ENCODE measurements at regions not wholly inside any gene's neighbourhood (a gene's known extent, or its start where the extent isn't known, plus 50 kb on each side); places are given as distances from the start of the nearest gene placed in this dataset.

DNA sequence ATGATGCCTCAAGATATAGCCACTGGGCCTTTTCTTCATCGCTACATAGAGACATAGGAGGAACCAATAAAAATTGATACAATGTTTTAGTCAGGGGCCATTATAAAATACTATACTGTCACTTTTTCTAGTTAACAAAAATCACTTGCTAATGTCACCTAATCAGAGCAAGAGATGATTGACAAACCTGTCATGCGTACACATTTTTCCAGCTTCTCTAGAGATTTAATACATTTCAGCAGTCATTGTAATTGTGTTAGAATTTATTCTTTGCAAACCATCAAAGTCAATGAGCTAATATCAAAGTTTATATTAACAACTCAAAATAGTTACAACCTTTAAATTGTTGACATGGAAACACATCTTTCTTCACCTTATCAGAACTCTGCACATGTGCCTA lies 513.6 kb upstream of the SEMA6A start:
- no peaks in the 10 kb centered on the region for H3K27me3 ChIP-seq
- H3K27ac ChIP-seq, result no peak overlapping the region
- no peak overlapping the region for H3K4me3 ChIP-seq
- H3K9me3 ChIP-seq, result no peaks in the 10 kb centered on the region
- intact Hi-C loops (cut with DNase I; ENCODE audit: low total_unique reads), result no loop called here
- DNase-seq, result no peak
- H3K4me1 ChIP-seq, result no peaks in the 10 kb centered on the region
- TF ChIP-seq POLR2AphosphoS5 (IDR thresholded peaks at IDR 0.05) (no peak), POLR2A (IDR thresholded peaks at IDR 0.05) (no peak), EP300 (IDR thresholded peaks at IDR 0.05) (no peak)
- TF ChIP-seq, protein P1, sequence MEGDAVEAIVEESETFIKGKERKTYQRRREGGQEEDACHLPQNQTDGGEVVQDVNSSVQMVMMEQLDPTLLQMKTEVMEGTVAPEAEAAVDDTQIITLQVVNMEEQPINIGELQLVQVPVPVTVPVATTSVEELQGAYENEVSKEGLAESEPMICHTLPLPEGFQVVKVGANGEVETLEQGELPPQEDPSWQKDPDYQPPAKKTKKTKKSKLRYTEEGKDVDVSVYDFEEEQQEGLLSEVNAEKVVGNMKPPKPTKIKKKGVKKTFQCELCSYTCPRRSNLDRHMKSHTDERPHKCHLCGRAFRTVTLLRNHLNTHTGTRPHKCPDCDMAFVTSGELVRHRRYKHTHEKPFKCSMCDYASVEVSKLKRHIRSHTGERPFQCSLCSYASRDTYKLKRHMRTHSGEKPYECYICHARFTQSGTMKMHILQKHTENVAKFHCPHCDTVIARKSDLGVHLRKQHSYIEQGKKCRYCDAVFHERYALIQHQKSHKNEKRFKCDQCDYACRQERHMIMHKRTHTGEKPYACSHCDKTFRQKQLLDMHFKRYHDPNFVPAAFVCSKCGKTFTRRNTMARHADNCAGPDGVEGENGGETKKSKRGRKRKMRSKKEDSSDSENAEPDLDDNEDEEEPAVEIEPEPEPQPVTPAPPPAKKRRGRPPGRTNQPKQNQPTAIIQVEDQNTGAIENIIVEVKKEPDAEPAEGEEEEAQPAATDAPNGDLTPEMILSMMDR (IDR thresholded peaks at IDR 0.05), result no peak
- 92 to 98% (median 95%) methylated on average over 2 of the region's 2 CpGs for WGBS, 5 donors
- no peaks in the 10 kb centered on the region for H3K36me3 ChIP-seq

DNA sequence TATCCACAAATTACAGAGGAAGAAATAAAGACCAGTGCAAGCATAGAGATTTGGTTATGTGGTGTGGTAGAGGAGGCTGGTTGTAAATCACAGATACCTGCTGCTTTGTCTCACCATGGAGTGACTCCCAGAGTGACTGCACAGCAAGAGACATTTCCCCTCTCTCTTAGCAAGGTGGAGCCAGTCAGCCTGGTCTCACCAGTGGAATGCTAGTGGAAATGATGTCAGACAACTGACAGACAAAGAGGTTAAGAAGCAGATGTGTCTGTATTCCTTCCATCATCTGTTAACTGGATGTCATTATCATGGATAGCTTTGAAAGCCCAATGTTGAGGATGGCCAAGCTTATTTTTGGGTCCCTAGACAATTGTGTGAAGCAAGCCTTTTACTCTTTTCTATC lies 509.4 kb upstream of the SEMA6A start:
- no peak overlapping the region for H3K4me3 ChIP-seq
- H3K27ac ChIP-seq, result no peak overlapping the region
- TF ChIP-seq POLR2A (IDR thresholded peaks at IDR 0.05) (no peak), EP300 (IDR thresholded peaks at IDR 0.05) (no peak)
- TF ChIP-seq, protein P1 (IDR thresholded peaks at IDR 0.05), result no peak
- no peaks in the 10 kb centered on the region for H3K9me3 ChIP-seq
- H3K27me3 ChIP-seq, result no peaks in the 10 kb centered on the region
- no peaks in the 10 kb centered on the region for H3K36me3 ChIP-seq
- intact Hi-C loops (cut with DNase I; ENCODE audit: low total_unique reads), result no loop called here
- no peaks in the 10 kb centered on the region for H3K4me1 ChIP-seq
- no peak for DNase-seq

DNA sequence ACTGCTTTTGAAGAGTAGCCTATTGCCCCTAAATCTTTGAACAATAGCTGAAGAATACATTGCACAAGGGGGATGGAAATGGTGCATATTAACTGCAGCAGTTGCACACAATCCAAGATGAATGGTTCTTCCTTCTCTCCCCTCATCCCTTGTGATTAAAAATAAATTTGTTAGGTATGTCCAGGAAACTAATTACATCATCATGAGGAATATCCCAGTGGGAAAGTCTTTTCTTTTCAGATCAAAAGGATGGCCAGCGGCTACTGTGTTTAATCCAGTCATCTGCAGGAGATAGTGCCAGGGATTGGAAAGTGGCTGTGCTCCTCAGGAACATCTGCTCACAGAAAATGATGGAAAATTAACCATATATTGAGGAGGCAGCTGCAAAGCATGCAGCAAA lies 508.4 kb upstream of the SEMA6A start:
- no peaks in the 10 kb centered on the region for H3K9me3 ChIP-seq
- WGBS, 5 donors, result 86 to 98% (median 89%) methylated on average over 1 of the region's 1 CpG
- H3K27ac ChIP-seq, result no peak overlapping the region
- DNase-seq, result no peak
- H3K36me3 ChIP-seq, result no peaks in the 10 kb centered on the region
- no peaks in the 10 kb centered on the region for H3K4me1 ChIP-seq
- TF ChIP-seq, protein P1 (IDR thresholded peaks at IDR 0.05), result no peak
- TF ChIP-seq POLR2A (IDR thresholded peaks at IDR 0.05) (no peak), EP300 (IDR thresholded peaks at IDR 0.05) (no peak), POLR2AphosphoS5 (IDR thresholded peaks at IDR 0.05) (no peak)
- H3K27me3 ChIP-seq, result no peaks in the 10 kb centered on the region
- no peak overlapping the region for H3K4me3 ChIP-seq
- intact Hi-C loops (cut with DNase I; ENCODE audit: low total_unique reads), result no loop called here

DNA sequence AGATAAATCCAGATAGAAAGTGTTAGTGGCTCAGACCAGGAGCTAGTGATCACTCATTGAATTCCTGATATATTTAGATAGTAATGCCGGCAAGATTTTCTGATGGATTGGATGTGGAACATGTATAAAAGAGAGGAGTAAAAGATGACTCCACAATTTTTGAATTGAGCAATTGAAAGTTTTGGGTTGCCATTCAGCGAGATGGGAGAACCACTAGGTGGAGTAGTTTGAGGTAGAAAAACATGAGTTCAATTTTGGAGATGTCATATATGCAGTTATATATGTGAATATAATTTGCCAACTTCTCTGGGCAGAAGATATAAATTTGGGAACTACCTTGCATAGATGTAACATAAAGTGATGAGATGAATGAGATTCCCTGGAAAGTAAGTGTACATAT lies 502.5 kb upstream of the SEMA6A start:
- H3K36me3 ChIP-seq, result no peaks in the 10 kb centered on the region
- intact Hi-C loops (cut with DNase I; ENCODE audit: low total_unique reads), result no loop called here
- no peaks in the 10 kb centered on the region for H3K4me1 ChIP-seq
- H3K4me3 ChIP-seq, result no peak overlapping the region
- 76 to 85% (median 77%) methylated on average over 2 of the region's 2 CpGs for WGBS, 5 donors
- no peak overlapping the region for H3K27ac ChIP-seq
- TF ChIP-seq POLR2A (IDR thresholded peaks at IDR 0.05) (no peak), POLR2AphosphoS5 (IDR thresholded peaks at IDR 0.05) (no peak), EP300 (IDR thresholded peaks at IDR 0.05) (no peak)
- TF ChIP-seq, protein P1 (IDR thresholded peaks at IDR 0.05), result peak in 4 of 7 experiments; percentile 6 to 42 (median 26)
- DNase-seq, result no peak
- H3K9me3 ChIP-seq, result peaks cover 0 to 3% (median under 1%) of the 10 kb centered on the region in 4 donors
- no peaks in the 10 kb centered on the region for H3K27me3 ChIP-seq
